SKM-1 treated with dmso at 0.1 percent for 144 hours (cell line): ENCODE measurements at regions not wholly inside any gene's neighbourhood (a gene's known extent, or its start where the extent isn't known, plus 50 kb on each side); places are given as distances from the start of the nearest gene placed in this dataset.
"Not testable (repeated sequence)": the region's sequence is repeated elsewhere in the genome, so short reads cannot be mapped to it uniquely, and the experiment has no call there.

Experiments
- DNase-seq: peaks from one replicate; lab custom pipeline; 2025; ENCODE audit not compliant: unreplicated experiment; lab: John Stamatoyannopoulos, UW

- DNase-seq, result no peak
Measured at GRCh38 chr16:9338068-9338467, 246.6 kb downstream of the HAPSTR1 start.

- no peak for DNase-seq
Measured at GRCh38 chr16:9338510-9338909, 247.1 kb downstream of the HAPSTR1 start.

GRCh38 chr16:9340526-9341256 is 249.2 kb downstream of the HAPSTR1 start:
- no peak for DNase-seq

GRCh38 chr16:9343276-9343675 is 251.8 kb downstream of the HAPSTR1 start:
- DNase-seq, result no peak

- DNase-seq, result no peak
Measured at GRCh38 chr16:9344508-9344907, 253.1 kb downstream of the HAPSTR1 start.

GRCh38 chr16:9345046-9345445 is 253.6 kb downstream of the HAPSTR1 start:
- no peak for DNase-seq

- DNase-seq, result no peak
Measured at GRCh38 chr16:9345880-9346279, 254.4 kb downstream of the HAPSTR1 start.

- DNase-seq, result no peak
Measured at GRCh38 chr16:9348912-9349311, 257.5 kb downstream of the HAPSTR1 start.

GRCh38 chr16:9349373-9349960 is 258.0 kb downstream of the HAPSTR1 start:
- not testable (repeated sequence) for DNase-seq

- not testable (repeated sequence) for DNase-seq
Measured at GRCh38 chr16:9350119-9350799, 258.8 kb downstream of the HAPSTR1 start.

- no peak for DNase-seq
Measured at GRCh38 chr16:9351440-9351839, 260.0 kb downstream of the HAPSTR1 start.

GRCh38 chr16:9351841-9352434 is 260.5 kb downstream of the HAPSTR1 start:
- DNase-seq, result no peak

- no peak for DNase-seq
Measured at GRCh38 chr16:9357829-9358228, 266.4 kb downstream of the HAPSTR1 start.

GRCh38 chr16:9360075-9360474 is 268.6 kb downstream of the HAPSTR1 start:
- DNase-seq, result no peak

GRCh38 chr16:9362050-9362449 is 270.6 kb downstream of the HAPSTR1 start:
- DNase-seq, result no peak

GRCh38 chr16:9362604-9363003 is 271.2 kb downstream of the HAPSTR1 start:
- DNase-seq, result no peak

GRCh38 chr16:9363520-9363919 is 272.1 kb downstream of the HAPSTR1 start:
- no peak for DNase-seq

GRCh38 chr16:9364721-9365369 is 273.4 kb downstream of the HAPSTR1 start:
- no peak for DNase-seq

GRCh38 chr16:9365370-9365728 is 273.9 kb downstream of the HAPSTR1 start:
- no peak for DNase-seq

- no peak for DNase-seq
Measured at GRCh38 chr16:9366048-9366969, 274.9 kb downstream of the HAPSTR1 start.
